Astrocyte (in vitro differentiated cells and primary cell): ENCODE measurements at regions not wholly inside any gene's neighbourhood (a gene's known extent, or its start where the extent isn't known, plus 50 kb on each side); places are given as distances from the start of the nearest gene placed in this dataset.

ENCODE experiments used
- DNase-seq: peaks from one replicate; pipeline ENCODE4 v3.0.0-alpha.2; 2010; ENCODE audit warnings: low read depth
- FAIRE-seq: peaks from 2 replicates; lab custom pipeline; 2011; peaks lifted over from hg19 to GRCh38; lab: Jason Lieb, UNC
- H2AFZ ChIP-seq: 2 replicates; pipeline ENCODE4 v1.6.0; 2012; ENCODE audit warnings: low read depth, low read length, inconsistent platforms
- H3K27ac ChIP-seq: 2 replicates; pipeline ENCODE4 v1.5.1; 2011; ENCODE audit warnings: low read depth, low read length, inconsistent platforms
- H3K27me3 ChIP-seq: 2 replicates; pipeline ENCODE4 v1.6.0; 2011; ENCODE audit warnings: low read length, inconsistent platforms; ENCODE audit not compliant: insufficient read depth
- H3K36me3 ChIP-seq: 2 replicates; pipeline ENCODE4 v1.5.1; 2011; ENCODE audit warnings: low read length, inconsistent platforms; ENCODE audit not compliant: insufficient read depth
- H3K4me1 ChIP-seq: 2 replicates; pipeline ENCODE4 v1.5.1; 2011; ENCODE audit warnings: low read length, inconsistent platforms; ENCODE audit not compliant: insufficient read depth
- H3K4me2 ChIP-seq: 2 replicates; pipeline ENCODE4 v1.6.0; 2012; ENCODE audit warnings: low read length, inconsistent platforms
- H3K4me3 ChIP-seq: 2 replicates; pipeline ENCODE4 v1.5.1; 2011; ENCODE audit warnings: low read depth, mild to moderate bottlenecking, low read length, inconsistent platforms; ENCODE audit not compliant: insufficient read depth
- H3K79me2 ChIP-seq: 2 replicates; pipeline ENCODE4 v1.6.0; 2012; ENCODE audit warnings: mild to moderate bottlenecking, low read length, inconsistent platforms; ENCODE audit not compliant: insufficient read depth
- H3K9ac ChIP-seq: 2 replicates; pipeline ENCODE4 v1.6.0; 2012; ENCODE audit warnings: mild to moderate bottlenecking, low read length, inconsistent platforms
- H3K9me3 ChIP-seq: 2 replicates; pipeline ENCODE4 v1.5.1; 2012; ENCODE audit warnings: low read depth, mild to moderate bottlenecking, low read length, inconsistent platforms; ENCODE audit not compliant: insufficient read depth
- H4K20me1 ChIP-seq: 2 replicates; pipeline ENCODE4 v1.6.0; 2012; ENCODE audit warnings: low read length, inconsistent platforms; ENCODE audit not compliant: insufficient read depth
- H3K27ac Mint-ChIP-seq: one replicate; pipeline ENCODE4 v1.8.0; 2021; ENCODE audit warnings: mild to moderate bottlenecking, mixed read lengths; ENCODE audit not compliant: unreplicated experiment
- H3K27me3 Mint-ChIP-seq: one replicate; pipeline ENCODE4 v1.8.0; 2021; ENCODE audit warnings: low read depth, mixed read lengths; ENCODE audit not compliant: unreplicated experiment
- H3K36me3 Mint-ChIP-seq: one replicate; pipeline ENCODE4 v1.8.0; 2021; ENCODE audit warnings: low read depth, mixed read lengths; ENCODE audit not compliant: unreplicated experiment
- H3K4me1 Mint-ChIP-seq: one replicate; pipeline ENCODE4 v1.8.0; 2021; ENCODE audit warnings: low read depth, mixed read lengths; ENCODE audit not compliant: unreplicated experiment
- H3K4me3 Mint-ChIP-seq: one replicate; pipeline ENCODE4 v1.8.0; 2021; ENCODE audit warnings: mild to moderate bottlenecking, moderate library complexity, mixed read lengths; ENCODE audit not compliant: unreplicated experiment
- H3K9me3 Mint-ChIP-seq: one replicate; pipeline ENCODE4 v1.8.0; 2021; ENCODE audit warnings: mild to moderate bottlenecking, mixed read lengths; ENCODE audit not compliant: unreplicated experiment
- CTCF ChIP-seq: IDR thresholded peaks from 2 replicates; pipeline ENCODE4 v1.5.1; 2011; ENCODE audit warnings: low read depth, mild to moderate bottlenecking, inconsistent platforms, low read length, moderate library complexity; ENCODE audit not compliant: insufficient read depth
- EZH2 ChIP-seq: IDR thresholded peaks from 2 replicates; pipeline ENCODE4 v1.6.1; 2012; ENCODE audit warnings: mild to moderate bottlenecking, low read length, inconsistent platforms; ENCODE audit not compliant: insufficient read depth

GRCh38 chr5:23451156-23451555 lies 56.3 kb upstream of the PRDM9 start:
- Histone ChIP-seq H3K9ac (no peak overlapping the region), H3K27me3 (no peaks in the 10 kb centered on the region), H3K36me3 (no peaks in the 10 kb centered on the region), H3K9me3 (no peaks in the 10 kb centered on the region), H4K20me1 (no peaks in the 10 kb centered on the region), H3K4me1 (no peaks in the 10 kb centered on the region), H3K4me2 (no peak overlapping the region), H2AFZ (no peak overlapping the region), H3K27ac (no peak overlapping the region), H3K79me2 (no peaks in the 10 kb centered on the region), H3K4me3 (no peak overlapping the region)
- H3K27ac Mint-ChIP-seq = peak overlapping the region; percentile 23
- DNase-seq (no peak), FAIRE-seq (no peak)
- H3K9me3 Mint-ChIP-seq = peaks cover 1% of the 10 kb centered on the region
- no peak overlapping the region for H3K4me3 Mint-ChIP-seq
- TF ChIP-seq EZH2 (no peak), CTCF (no peak)
- H3K27me3 Mint-ChIP-seq = no peaks in the 10 kb centered on the region
- H3K4me1 Mint-ChIP-seq = peaks cover 8% of the 10 kb centered on the region
- no peaks in the 10 kb centered on the region for H3K36me3 Mint-ChIP-seq

GRCh38 chr5:23450187-23450586 lies 57.2 kb upstream of the PRDM9 start:
- no peak overlapping the region for H2AFZ ChIP-seq
- peaks cover 8% of the 10 kb centered on the region for H3K4me1 Mint-ChIP-seq
- H3K4me3 Mint-ChIP-seq = no peak overlapping the region

More at GRCh38 chr5:23450187-23450586, 57.2 kb upstream of the PRDM9 start:
- Histone ChIP-seq H3K36me3 (no peaks in the 10 kb centered on the region), H3K27ac (no peak overlapping the region), H3K79me2 (no peaks in the 10 kb centered on the region), H3K9ac (no peak overlapping the region), H3K4me2 (no peak overlapping the region), H3K27me3 (no peaks in the 10 kb centered on the region), H4K20me1 (no peaks in the 10 kb centered on the region), H3K9me3 (no peaks in the 10 kb centered on the region), H3K4me1 (no peaks in the 10 kb centered on the region), H3K4me3 (no peak overlapping the region)
- H3K36me3 Mint-ChIP-seq = no peaks in the 10 kb centered on the region
- H3K27me3 Mint-ChIP-seq = no peaks in the 10 kb centered on the region
- FAIRE-seq (no peak), DNase-seq (no peak)
- TF ChIP-seq EZH2 (no peak), CTCF (no peak)
- H3K9me3 Mint-ChIP-seq = no peaks in the 10 kb centered on the region
- no peak overlapping the region for H3K27ac Mint-ChIP-seq
